A549 (cell line): ENCODE measurements at regions not wholly inside any gene's neighbourhood (a gene's known extent, or its start where the extent isn't known, plus 50 kb on each side); places are given as distances from the start of the nearest gene placed in this dataset.
"Not testable (repeated sequence)": the region's sequence is repeated elsewhere in the genome, so short reads cannot be mapped to it uniquely, and the experiment has no call there.

Experiments used
- ATAC-seq, 2 experiments: fragments of 200-7000 bp in 1 of 2; fragments of >200 bp in 1 of 2; cut with Nextera tagmentation in 1 of 2; cut with Tn5 transposase in 1 of 2; 3 replicates each; pipeline versions ENCODE4 v1.8.0 to v1.9.1; 2018 to 2020; ENCODE audit warnings: mild to moderate bottlenecking in 1 of 2, moderate library complexity in 1 of 2
- CTCF ChIA-PET: fragments of 300-600 bp; sonication (Branson Sonifier 250); formaldehyde crosslinking; extraction: SDS; loops from one replicate; lab custom pipeline; 2021; ENCODE audit warnings: antibody characterized with exemption, inconsistent platforms; lab: Yijun Ruan, JAX
- POLR2A ChIA-PET: fragments of 350-600 bp; formaldehyde crosslinking; extraction: SDS; loops from one replicate; lab custom pipeline; 2021; ENCODE audit warnings: antibody characterized with exemption, inconsistent platforms; lab: Yijun Ruan, JAX
- DNase-seq, 2 experiments: peaks; one replicate each; pipeline versions ENCODE4 v3.0.0 to v3.0.0-alpha.2; 2011 to 2016; ENCODE audit warnings: low read depth in 1 of 2, low spot score in 1 of 2
- FAIRE-seq: peaks from 2 replicates; lab custom pipeline; 2011; peaks lifted over from hg19 to GRCh38; lab: Jason Lieb, UNC
- H3K27ac ChIP-seq, 2 experiments: fragments of >200 bp; sonication (Bioruptor Twin); formaldehyde crosslinking; 3 replicates each; pipeline ENCODE4 v1.5.1; 2016 to 2017
- H3K4me1 ChIP-seq: fragments of >200 bp; sonication (Bioruptor Twin); formaldehyde crosslinking; 3 replicates; pipeline ENCODE4 v1.6.1; 2016
- H3K4me2 ChIP-seq: fragments of >200 bp; sonication (Bioruptor Twin); formaldehyde crosslinking; 3 replicates; pipeline ENCODE4 v1.6.1; 2016
- H3K4me3 ChIP-seq: fragments of >200 bp; sonication (Bioruptor Twin); formaldehyde crosslinking; 3 replicates; pipeline ENCODE4 v1.5.1; 2016
- H3K9me3 ChIP-seq: fragments of >200 bp; sonication (Bioruptor Twin); formaldehyde crosslinking; 3 replicates; pipeline ENCODE4 v1.6.1; 2016
- CBX8 ChIP-seq: fragments of 200-600 bp; sonication (generic); IDR thresholded peaks from 2 replicates; pipeline ENCODE4 v1.6.1; 2016
- CHD2 ChIP-seq: fragments of 150-350 bp; IDR thresholded peaks from 2 replicates; pipeline ENCODE4 v1.6.1; 2014; ENCODE audit warnings: low read length; ENCODE audit not compliant: partially characterized antibody
- CHD4 ChIP-seq: fragments of 200-600 bp; sonication (generic); IDR thresholded peaks from 2 replicates; pipeline ENCODE4 v1.6.1; 2016; ENCODE audit warnings: antibody characterized with exemption, mild to moderate bottlenecking, borderline replicate concordance
- EP300 ChIP-seq, 2 experiments: fragments of >200 bp; sonication (Bioruptor Twin); formaldehyde crosslinking; IDR thresholded peaks; 2 replicates in 1 of 2; 3 replicates in 1 of 2; pipeline ENCODE4 v1.6.1; 2016 to 2017
- ESRRA ChIP-seq: fragments of 150-350 bp; IDR thresholded peaks from 2 replicates; pipeline ENCODE4 v1.6.1; 2014; ENCODE audit warnings: mild to moderate bottlenecking, low read length, borderline replicate concordance
- FOSL2 ChIP-seq, 2 experiments: fragments of 450-650 bp in 1 of 2; fragments of >200 bp in 1 of 2; sonication (Bioruptor Twin) in 1 of 2; formaldehyde crosslinking; IDR thresholded peaks; 2 replicates each; pipeline versions ENCODE4 v1.5.0 to v1.6.1; 2016 to 2020; ENCODE audit warnings: mild to moderate bottlenecking in 1 of 2, moderate library complexity in 1 of 2
- FOXS1 ChIP-seq: fragments of 250-450 bp; sonication (Bioruptor Pico); IDR thresholded peaks from 2 replicates; pipeline ENCODE4 v1.5.0; 2020; ENCODE audit warnings: mild to moderate bottlenecking, moderate library complexity
- HDAC2 ChIP-seq: fragments of 200-600 bp; sonication (generic); IDR thresholded peaks from 2 replicates; pipeline ENCODE4 v1.6.1; 2016
- HEYL ChIP-seq: fragments of 250-450 bp; sonication (Bioruptor Pico); IDR thresholded peaks from 2 replicates; pipeline ENCODE4 v1.8.0; 2021; ENCODE audit warnings: mild to moderate bottlenecking, moderate library complexity
- HOXB13 ChIP-seq: fragments of 250-450 bp; sonication (Bioruptor Pico); IDR thresholded peaks from 2 replicates; pipeline ENCODE4 v1.5.0; 2020; ENCODE audit warnings: low read depth, mild to moderate bottlenecking, moderate library complexity
- JUNB ChIP-seq: fragments of >200 bp; sonication (Bioruptor Twin); formaldehyde crosslinking; IDR thresholded peaks from 2 replicates; pipeline ENCODE4 v1.6.1; 2016
- MAFK ChIP-seq: fragments of 450-650 bp; IDR thresholded peaks from 2 replicates; pipeline ENCODE4 v1.6.1; 2014; ENCODE audit not compliant: partially characterized antibody
- MAZ ChIP-seq: fragments of 150-350 bp; IDR thresholded peaks from 2 replicates; pipeline ENCODE4 v1.6.1; 2014; ENCODE audit warnings: antibody characterized with exemption, low read depth, low read length, borderline replicate concordance
- POLR2AphosphoS2 ChIP-seq: conservative IDR thresholded peaks from 2 replicates; pipeline ENCODE4 v1.6.1; 2012; ENCODE audit warnings: low read length, improper control_type of control experiment, inconsistent platforms
- RNF2 ChIP-seq: fragments of 200-600 bp; sonication (generic); IDR thresholded peaks from 2 replicates; pipeline ENCODE4 v1.6.1; 2016; ENCODE audit warnings: low read depth, mild to moderate bottlenecking, antibody characterized with exemption, moderate library complexity, borderline replicate concordance
- SMC3 ChIP-seq: fragments of >200 bp; sonication (Bioruptor Twin); formaldehyde crosslinking; IDR thresholded peaks from 3 replicates; pipeline ENCODE4 v1.6.1; 2018; ENCODE audit warnings: inconsistent platforms
- TP53 ChIP-seq: fragments of 250-450 bp; sonication (Bioruptor Pico); IDR thresholded peaks from 2 replicates; pipeline ENCODE4 v1.5.0; 2021; ENCODE audit warnings: mild to moderate bottlenecking, moderate library complexity
- ZNF302 ChIP-seq: fragments of 250-450 bp; sonication (Bioruptor Pico); IDR thresholded peaks from 2 replicates; pipeline ENCODE4 v1.9.0; 2021; ENCODE audit warnings: inconsistent platforms, mild to moderate bottlenecking, moderate library complexity
- WGBS: methylation state at CpG from one replicate; pipeline ENCODE4 v1.1.6; 2017; ENCODE audit errors: missing lambda C conversion rate; 5-methylcytosine and 5-hydroxymethylcytosine counted together
- TF ChIP-seq, protein P1 (sequence below): fragments of 450-650 bp; IDR thresholded peaks from 2 replicates; pipeline ENCODE4 v1.6.1; 2014; ENCODE audit warnings: antibody characterized with exemption
- TF ChIP-seq, protein P2 (sequence below): IDR thresholded peaks from 2 replicates; pipeline ENCODE4 v1.6.1; 2012
- TF ChIP-seq, protein P3 (sequence below): fragments of 250-450 bp; sonication (Bioruptor Pico); IDR thresholded peaks from 2 replicates; pipeline ENCODE4 v1.5.0; 2021; ENCODE audit warnings: mild to moderate bottlenecking, moderate library complexity, borderline replicate concordance
- TF ChIP-seq, protein P4 (sequence below): fragments of 200-600 bp; sonication (generic); IDR thresholded peaks from 2 replicates; pipeline ENCODE4 v1.6.1; 2016; ENCODE audit warnings: antibody characterized with exemption, mild to moderate bottlenecking, moderate library complexity
- TF ChIP-seq, protein P5 (sequence below): fragments of >200 bp; sonication (Bioruptor Twin); formaldehyde crosslinking; IDR thresholded peaks from 3 replicates; pipeline ENCODE4 v1.6.1; 2016

DNA sequence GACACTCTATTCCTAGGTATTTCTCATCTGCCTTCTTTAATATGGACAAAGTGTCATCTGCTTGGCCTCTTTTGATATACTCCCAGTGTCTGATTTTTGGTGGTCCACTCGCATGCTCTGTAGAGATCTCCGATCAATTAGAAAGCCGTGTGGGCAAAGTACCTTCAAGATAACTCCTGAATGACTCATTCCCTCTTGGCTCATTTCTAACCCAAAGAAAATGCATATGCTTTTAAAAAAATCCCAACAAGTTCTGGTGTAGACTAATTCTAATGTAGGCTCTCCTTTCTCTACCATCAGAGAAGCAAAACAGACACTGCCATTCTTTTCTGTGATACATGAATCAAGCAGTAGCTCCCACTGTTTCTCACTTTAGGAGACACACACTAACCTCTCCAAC, 714.9 kb upstream of the ADGRL3 start:
- DNase-seq (no peak), FAIRE-seq (no peak), ATAC-seq (no peak)
- ChIA-PET POLR2A (no interaction called here), CTCF (no interaction called here)
- TF ChIP-seq MAFK (no peak), CHD2 (no peak), HEYL (CRISPR knock-in tag) (no peak), JUNB (no peak)
- TF ChIP-seq, protein P1, sequence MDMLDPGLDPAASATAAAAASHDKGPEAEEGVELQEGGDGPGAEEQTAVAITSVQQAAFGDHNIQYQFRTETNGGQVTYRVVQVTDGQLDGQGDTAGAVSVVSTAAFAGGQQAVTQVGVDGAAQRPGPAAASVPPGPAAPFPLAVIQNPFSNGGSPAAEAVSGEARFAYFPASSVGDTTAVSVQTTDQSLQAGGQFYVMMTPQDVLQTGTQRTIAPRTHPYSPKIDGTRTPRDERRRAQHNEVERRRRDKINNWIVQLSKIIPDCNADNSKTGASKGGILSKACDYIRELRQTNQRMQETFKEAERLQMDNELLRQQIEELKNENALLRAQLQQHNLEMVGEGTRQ = no peak
- TF ChIP-seq, protein P2, sequence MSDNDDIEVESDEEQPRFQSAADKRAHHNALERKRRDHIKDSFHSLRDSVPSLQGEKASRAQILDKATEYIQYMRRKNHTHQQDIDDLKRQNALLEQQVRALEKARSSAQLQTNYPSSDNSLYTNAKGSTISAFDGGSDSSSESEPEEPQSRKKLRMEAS = no peak
- H3K4me2 ChIP-seq = no peak overlapping the region
- 16% methylated on average over 3 of the region's 3 CpGs for WGBS
- H3K9me3 ChIP-seq = no peaks in the 10 kb centered on the region
- H3K4me1 ChIP-seq = no peaks in the 10 kb centered on the region
- no peak overlapping the region for H3K27ac ChIP-seq
- H3K4me3 ChIP-seq = no peak overlapping the region

DNA sequence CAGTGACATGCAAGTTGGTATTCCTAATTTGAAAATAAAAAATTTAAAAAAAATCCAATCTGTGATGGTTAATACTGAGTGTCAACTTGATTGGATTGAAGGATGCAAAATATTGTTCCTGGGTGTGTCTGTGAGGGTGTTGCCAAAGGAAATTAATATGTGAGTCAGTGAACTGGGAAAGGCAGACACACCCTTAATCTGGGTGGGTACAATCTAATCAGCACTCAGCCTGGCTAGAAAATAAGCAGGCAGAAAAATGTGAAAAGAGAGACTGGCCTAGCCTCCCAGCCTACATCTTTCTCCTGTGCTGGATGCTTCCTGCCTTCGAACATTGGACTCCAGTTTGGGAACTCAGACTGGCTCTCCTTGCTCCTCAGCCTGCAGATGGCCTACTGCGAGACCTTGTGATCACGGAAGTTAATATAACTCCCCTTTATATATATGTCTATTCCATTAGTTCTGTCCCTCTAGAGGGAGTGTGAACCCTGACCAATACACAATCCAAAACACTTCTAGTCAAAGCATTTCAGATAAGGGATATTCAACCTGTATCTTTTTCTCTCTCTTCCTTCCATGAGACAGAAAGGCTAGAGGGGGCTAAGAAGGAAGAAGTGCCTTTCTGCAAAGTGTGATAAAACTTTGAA, 712.9 kb upstream of the ADGRL3 start:
- 10% methylated on average over 3 of the region's 3 CpGs for WGBS
- CTCF ChIA-PET, ATAC-seq, H3K4me2 ChIP-seq, H3K9me3 ChIP-seq, H3K27ac ChIP-seq, DNase-seq, FAIRE-seq, H3K4me3 ChIP-seq, H3K4me1 ChIP-seq, POLR2A ChIA-PET: not testable (repeated sequence)

DNA sequence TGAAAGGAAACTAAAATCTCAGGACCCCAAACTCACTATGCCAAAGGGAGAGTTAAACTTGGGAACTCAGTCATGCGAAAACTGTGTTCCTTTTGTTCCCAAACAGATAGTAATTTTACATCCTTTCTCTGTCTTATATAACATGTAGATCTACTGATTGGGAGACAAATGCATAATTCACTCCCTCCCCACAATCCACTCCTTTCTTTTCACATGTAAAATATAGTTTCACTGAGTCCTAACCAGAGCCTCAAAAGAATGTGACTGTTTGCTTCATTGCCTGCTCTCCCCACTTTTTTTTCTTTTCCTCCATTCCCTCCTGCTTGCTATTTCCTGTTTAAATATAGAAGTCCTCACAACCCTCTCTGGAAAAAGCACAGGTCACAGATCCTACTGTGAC, 699.3 kb upstream of the ADGRL3 start:
- WGBS = 31% methylated on average over 1 of the region's 1 CpG
- Histone ChIP-seq H3K4me2 (no peak overlapping the region), H3K4me1 (no peaks in the 10 kb centered on the region), H3K27ac (no peak overlapping the region), H3K4me3 (no peak overlapping the region), H3K9me3 (no peaks in the 10 kb centered on the region)
- CTCF ChIA-PET = no interaction called here
- ATAC-seq (no peak), DNase-seq (no peak), FAIRE-seq (no peak)
- POLR2A ChIA-PET = no interaction called here
- TF ChIP-seq, protein P3, sequence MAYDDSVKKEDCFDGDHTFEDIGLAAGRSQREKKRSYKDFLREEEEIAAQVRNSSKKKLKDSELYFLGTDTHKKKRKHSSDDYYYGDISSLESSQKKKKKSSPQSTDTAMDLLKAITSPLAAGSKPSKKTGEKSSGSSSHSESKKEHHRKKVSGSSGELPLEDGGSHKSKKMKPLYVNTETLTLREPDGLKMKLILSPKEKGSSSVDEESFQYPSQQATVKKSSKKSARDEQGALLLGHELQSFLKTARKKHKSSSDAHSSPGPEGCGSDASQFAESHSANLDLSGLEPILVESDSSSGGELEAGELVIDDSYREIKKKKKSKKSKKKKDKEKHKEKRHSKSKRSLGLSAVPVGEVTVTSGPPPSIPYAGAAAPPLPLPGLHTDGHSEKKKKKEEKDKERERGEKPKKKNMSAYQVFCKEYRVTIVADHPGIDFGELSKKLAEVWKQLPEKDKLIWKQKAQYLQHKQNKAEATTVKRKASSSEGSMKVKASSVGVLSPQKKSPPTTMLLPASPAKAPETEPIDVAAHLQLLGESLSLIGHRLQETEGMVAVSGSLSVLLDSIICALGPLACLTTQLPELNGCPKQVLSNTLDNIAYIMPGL (CRISPR knock-in tag) = no peak
- TF ChIP-seq, protein P4, sequence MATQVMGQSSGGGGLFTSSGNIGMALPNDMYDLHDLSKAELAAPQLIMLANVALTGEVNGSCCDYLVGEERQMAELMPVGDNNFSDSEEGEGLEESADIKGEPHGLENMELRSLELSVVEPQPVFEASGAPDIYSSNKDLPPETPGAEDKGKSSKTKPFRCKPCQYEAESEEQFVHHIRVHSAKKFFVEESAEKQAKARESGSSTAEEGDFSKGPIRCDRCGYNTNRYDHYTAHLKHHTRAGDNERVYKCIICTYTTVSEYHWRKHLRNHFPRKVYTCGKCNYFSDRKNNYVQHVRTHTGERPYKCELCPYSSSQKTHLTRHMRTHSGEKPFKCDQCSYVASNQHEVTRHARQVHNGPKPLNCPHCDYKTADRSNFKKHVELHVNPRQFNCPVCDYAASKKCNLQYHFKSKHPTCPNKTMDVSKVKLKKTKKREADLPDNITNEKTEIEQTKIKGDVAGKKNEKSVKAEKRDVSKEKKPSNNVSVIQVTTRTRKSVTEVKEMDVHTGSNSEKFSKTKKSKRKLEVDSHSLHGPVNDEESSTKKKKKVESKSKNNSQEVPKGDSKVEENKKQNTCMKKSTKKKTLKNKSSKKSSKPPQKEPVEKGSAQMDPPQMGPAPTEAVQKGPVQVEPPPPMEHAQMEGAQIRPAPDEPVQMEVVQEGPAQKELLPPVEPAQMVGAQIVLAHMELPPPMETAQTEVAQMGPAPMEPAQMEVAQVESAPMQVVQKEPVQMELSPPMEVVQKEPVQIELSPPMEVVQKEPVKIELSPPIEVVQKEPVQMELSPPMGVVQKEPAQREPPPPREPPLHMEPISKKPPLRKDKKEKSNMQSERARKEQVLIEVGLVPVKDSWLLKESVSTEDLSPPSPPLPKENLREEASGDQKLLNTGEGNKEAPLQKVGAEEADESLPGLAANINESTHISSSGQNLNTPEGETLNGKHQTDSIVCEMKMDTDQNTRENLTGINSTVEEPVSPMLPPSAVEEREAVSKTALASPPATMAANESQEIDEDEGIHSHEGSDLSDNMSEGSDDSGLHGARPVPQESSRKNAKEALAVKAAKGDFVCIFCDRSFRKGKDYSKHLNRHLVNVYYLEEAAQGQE = no peak
- TF ChIP-seq TP53 (CRISPR knock-in tag) (no peak), JUNB (no peak), POLR2AphosphoS2 (no peak), FOSL2 (IDR thresholded peaks at IDR 0.05) (no peak), FOSL2 (CRISPR knock-in tag; IDR thresholded peaks at IDR 0.05) (no peak), RNF2 (no peak), FOXS1 (no peak), CHD4 (no peak), ESRRA (no peak), SMC3 (no peak), HDAC2 (no peak), MAZ (no peak), CBX8 (no peak), ZNF302 (no peak), HEYL (CRISPR knock-in tag) (no peak), HOXB13 (no peak), EP300 (IDR thresholded peaks at IDR 0.05) (no peak)
- TF ChIP-seq, protein P2 = no peak
- TF ChIP-seq, protein P5, sequence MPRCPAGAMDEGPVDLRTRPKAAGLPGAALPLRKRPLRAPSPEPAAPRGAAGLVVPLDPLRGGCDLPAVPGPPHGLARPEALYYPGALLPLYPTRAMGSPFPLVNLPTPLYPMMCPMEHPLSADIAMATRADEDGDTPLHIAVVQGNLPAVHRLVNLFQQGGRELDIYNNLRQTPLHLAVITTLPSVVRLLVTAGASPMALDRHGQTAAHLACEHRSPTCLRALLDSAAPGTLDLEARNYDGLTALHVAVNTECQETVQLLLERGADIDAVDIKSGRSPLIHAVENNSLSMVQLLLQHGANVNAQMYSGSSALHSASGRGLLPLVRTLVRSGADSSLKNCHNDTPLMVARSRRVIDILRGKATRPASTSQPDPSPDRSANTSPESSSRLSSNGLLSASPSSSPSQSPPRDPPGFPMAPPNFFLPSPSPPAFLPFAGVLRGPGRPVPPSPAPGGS = no peak
